ENCODE measurements at regions not wholly inside any gene's neighbourhood (a gene's known extent, or its start where the extent isn't known, plus 50 kb on each side); places are given as distances from the start of the nearest gene placed in this dataset.

- TF ChIP-seq, protein P1, sequence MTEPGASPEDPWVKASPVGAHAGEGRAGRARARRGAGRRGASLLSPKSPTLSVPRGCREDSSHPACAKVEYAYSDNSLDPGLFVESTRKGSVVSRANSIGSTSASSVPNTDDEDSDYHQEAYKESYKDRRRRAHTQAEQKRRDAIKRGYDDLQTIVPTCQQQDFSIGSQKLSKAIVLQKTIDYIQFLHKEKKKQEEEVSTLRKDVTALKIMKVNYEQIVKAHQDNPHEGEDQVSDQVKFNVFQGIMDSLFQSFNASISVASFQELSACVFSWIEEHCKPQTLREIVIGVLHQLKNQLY (CRISPR knock-in tag; conservative IDR thresholded peaks at IDR 0.05) = no peak
- no peak for TF ChIP-seq CBX3 (IDR thresholded peaks at IDR 0.05; ENCODE audit: borderline replicate concordance in 1 of 2, low read length in 2 of 2)
- TF ChIP-seq, protein P2, sequence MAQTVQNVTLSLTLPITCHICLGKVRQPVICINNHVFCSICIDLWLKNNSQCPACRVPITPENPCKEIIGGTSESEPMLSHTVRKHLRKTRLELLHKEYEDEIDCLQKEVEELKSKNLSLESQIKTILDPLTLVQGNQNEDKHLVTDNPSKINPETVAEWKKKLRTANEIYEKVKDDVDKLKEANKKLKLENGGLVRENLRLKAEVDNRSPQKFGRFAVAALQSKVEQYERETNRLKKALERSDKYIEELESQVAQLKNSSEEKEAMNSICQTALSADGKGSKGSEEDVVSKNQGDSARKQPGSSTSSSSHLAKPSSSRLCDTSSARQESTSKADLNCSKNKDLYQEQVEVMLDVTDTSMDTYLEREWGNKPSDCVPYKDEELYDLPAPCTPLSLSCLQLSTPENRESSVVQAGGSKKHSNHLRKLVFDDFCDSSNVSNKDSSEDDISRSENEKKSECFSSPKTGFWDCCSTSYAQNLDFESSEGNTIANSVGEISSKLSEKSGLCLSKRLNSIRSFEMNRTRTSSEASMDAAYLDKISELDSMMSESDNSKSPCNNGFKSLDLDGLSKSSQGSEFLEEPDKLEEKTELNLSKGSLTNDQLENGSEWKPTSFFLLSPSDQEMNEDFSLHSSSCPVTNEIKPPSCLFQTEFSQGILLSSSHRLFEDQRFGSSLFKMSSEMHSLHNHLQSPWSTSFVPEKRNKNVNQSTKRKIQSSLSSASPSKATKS (CRISPR knock-in tag; IDR thresholded peaks at IDR 0.05) = no peak
- TF ChIP-seq ZBTB34 (CRISPR knock-in tag; IDR thresholded peaks at IDR 0.05) = no peak
- TF ChIP-seq, protein P3, sequence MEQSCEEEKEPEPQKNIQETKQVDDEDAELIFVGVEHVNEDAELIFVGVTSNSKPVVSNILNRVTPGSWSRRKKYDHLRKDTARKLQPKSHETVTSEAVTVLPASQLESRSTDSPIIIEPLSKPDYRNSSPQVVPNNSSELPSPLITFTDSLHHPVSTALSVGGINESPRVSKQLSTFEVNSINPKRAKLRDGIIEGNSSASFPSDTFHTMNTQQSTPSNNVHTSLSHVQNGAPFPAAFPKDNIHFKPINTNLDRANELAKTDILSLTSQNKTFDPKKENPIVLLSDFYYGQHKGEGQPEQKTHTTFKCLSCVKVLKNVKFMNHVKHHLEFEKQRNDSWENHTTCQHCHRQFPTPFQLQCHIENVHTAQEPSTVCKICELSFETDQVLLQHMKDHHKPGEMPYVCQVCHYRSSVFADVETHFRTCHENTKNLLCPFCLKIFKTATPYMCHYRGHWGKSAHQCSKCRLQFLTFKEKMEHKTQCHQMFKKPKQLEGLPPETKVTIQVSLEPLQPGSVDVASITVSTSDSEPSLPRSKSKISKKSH (CRISPR knock-in tag; IDR thresholded peaks at IDR 0.05) = no peak
- no peak for TF ChIP-seq HOXB6 (CRISPR knock-in tag; IDR thresholded peaks at IDR 0.05; ENCODE audit: borderline replicate concordance)
Observed at GRCh38 chrX:20441123-20441522, 174.4 kb upstream of the RPS6KA3 start (continued).

Measured in K562 (cell line).